Caco-2 (cell line): ENCODE measurements at regions not wholly inside any gene's neighbourhood (a gene's known extent, or its start where the extent isn't known, plus 50 kb on each side); places are given as distances from the start of the nearest gene placed in this dataset.

Source experiments
- BruUV-seq: library from RNA; stranded (reverse); fragments of 400-500 nt; replicated peaks from 2 replicates; lab custom pipeline; 2021; lab: Mats Ljungman, UMichigan
- CTCF ChIA-PET: fragments of 300-600 bp; sonication (Branson Sonifier 250); formaldehyde crosslinking; loops from one replicate; lab custom pipeline; 2022; ENCODE audit warnings: antibody characterized with exemption; lab: Charles Lee
- POLR2A ChIA-PET: fragments of 300-600 bp; sonication (Branson Sonifier 250); formaldehyde crosslinking; loops from one replicate; lab custom pipeline; 2022; ENCODE audit warnings: antibody characterized with exemption; lab: Charles Lee
- DNase-seq, 2 experiments: peaks; one replicate each; pipeline versions ENCODE4 v3.0.0 to v3.0.0-alpha.2; 2020 to 2022
- H3K27me3 ChIP-seq: replicated peaks from 2 replicates; pipeline ENCODE4 v1.6.0; 2011; ENCODE audit warnings: low read length; ENCODE audit not compliant: control insufficient read depth, insufficient read depth
- H3K36me3 ChIP-seq: 2 replicates; pipeline ENCODE4 v1.5.1; 2011; ENCODE audit warnings: low read length; ENCODE audit not compliant: control insufficient read depth, insufficient read depth
- H3K4me1 ChIP-seq: fragments of 250-450 bp; sonication (Bioruptor Pico); 2 replicates; pipeline ENCODE4 v1.5.1; 2020; ENCODE audit warnings: mild to moderate bottlenecking
- H3K4me3 ChIP-seq: 2 replicates; pipeline ENCODE4 v1.5.1; 2011; ENCODE audit warnings: low read depth, mild to moderate bottlenecking, control low read depth, low read length
- H3K9me3 ChIP-seq: fragments of 250-450 bp; sonication (Bioruptor Pico); 2 replicates; pipeline ENCODE4 v1.5.1; 2020; ENCODE audit warnings: mild to moderate bottlenecking, moderate library complexity
- H3K27ac Mint-ChIP-seq: one replicate; pipeline ENCODE4 v1.8.0; 2022; ENCODE audit warnings: mixed read lengths; ENCODE audit not compliant: unreplicated experiment
- H3K27me3 Mint-ChIP-seq: one replicate; pipeline ENCODE4 v1.8.0; 2022; ENCODE audit warnings: mixed read lengths; ENCODE audit not compliant: insufficient read depth, unreplicated experiment
- H3K36me3 Mint-ChIP-seq: one replicate; pipeline ENCODE4 v1.8.0; 2022; ENCODE audit warnings: mild to moderate bottlenecking, mixed read lengths; ENCODE audit not compliant: insufficient read depth, unreplicated experiment
- H3K4me1 Mint-ChIP-seq: one replicate; pipeline ENCODE4 v1.8.0; 2022; ENCODE audit warnings: low read depth, mixed read lengths; ENCODE audit not compliant: unreplicated experiment
- H3K4me3 Mint-ChIP-seq: one replicate; pipeline ENCODE4 v1.8.0; 2022; ENCODE audit warnings: mild to moderate bottlenecking, moderate library complexity, mixed read lengths; ENCODE audit not compliant: unreplicated experiment
- H3K9me3 Mint-ChIP-seq: one replicate; pipeline ENCODE4 v1.8.0; 2022; ENCODE audit warnings: mixed read lengths; ENCODE audit not compliant: unreplicated experiment
- intact Hi-C: fragments of 100-400 bp; cut with micrococcal nuclease; formaldehyde crosslinking; loops from one replicate; pipeline ENCODE4 v1.10.0; 2022; ENCODE audit not compliant: unreplicated experiment
- TF ChIP-seq, protein P1 (sequence below), 2 experiments: fragments of 200-600 bp in 1 of 2; IDR thresholded peaks; 1 replicate in 1 of 2; 2 replicates in 1 of 2; pipeline versions ENCODE4 v1.5.1 to v1.8.0; 2011 to 2022; ENCODE audit warnings: antibody characterized with exemption in 1 of 2, control low read depth in 1 of 2, inconsistent platforms in 1 of 2, low read depth in 1 of 2, low read length in 1 of 2, mild to moderate bottlenecking in 1 of 2, moderate library complexity in 1 of 2; ENCODE audit not compliant: insufficient read depth in 1 of 2, severe bottlenecking in 1 of 2, unreplicated experiment in 1 of 2

DNA sequence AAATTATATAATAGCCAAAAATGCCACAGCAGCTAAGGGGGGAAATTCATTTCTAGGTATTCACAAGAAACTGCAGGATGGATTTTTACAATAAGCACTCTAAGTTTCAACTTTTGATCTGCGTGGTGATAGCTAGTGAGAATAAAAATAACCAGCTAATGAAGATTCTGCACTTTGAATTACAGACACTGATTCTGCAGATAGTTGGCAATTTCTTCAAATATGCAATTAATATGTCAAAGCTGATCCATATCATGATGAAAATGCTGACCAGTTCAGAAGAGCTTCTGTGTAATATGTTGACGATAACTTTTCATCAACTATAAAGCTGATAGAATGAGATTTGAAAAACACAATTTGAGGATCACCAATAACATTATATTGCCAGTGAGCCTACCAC, 1272.9 kb downstream of the EFNB2 start:
- TF ChIP-seq, protein P1, sequence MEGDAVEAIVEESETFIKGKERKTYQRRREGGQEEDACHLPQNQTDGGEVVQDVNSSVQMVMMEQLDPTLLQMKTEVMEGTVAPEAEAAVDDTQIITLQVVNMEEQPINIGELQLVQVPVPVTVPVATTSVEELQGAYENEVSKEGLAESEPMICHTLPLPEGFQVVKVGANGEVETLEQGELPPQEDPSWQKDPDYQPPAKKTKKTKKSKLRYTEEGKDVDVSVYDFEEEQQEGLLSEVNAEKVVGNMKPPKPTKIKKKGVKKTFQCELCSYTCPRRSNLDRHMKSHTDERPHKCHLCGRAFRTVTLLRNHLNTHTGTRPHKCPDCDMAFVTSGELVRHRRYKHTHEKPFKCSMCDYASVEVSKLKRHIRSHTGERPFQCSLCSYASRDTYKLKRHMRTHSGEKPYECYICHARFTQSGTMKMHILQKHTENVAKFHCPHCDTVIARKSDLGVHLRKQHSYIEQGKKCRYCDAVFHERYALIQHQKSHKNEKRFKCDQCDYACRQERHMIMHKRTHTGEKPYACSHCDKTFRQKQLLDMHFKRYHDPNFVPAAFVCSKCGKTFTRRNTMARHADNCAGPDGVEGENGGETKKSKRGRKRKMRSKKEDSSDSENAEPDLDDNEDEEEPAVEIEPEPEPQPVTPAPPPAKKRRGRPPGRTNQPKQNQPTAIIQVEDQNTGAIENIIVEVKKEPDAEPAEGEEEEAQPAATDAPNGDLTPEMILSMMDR (IDR thresholded peaks at IDR 0.05; ENCODE audit: insufficient read depth in 1 of 2, low read depth in 1 of 2, low read length in 1 of 2, severe bottlenecking in 1 of 2, unreplicated experiment in 1 of 2): no peak

DNA sequence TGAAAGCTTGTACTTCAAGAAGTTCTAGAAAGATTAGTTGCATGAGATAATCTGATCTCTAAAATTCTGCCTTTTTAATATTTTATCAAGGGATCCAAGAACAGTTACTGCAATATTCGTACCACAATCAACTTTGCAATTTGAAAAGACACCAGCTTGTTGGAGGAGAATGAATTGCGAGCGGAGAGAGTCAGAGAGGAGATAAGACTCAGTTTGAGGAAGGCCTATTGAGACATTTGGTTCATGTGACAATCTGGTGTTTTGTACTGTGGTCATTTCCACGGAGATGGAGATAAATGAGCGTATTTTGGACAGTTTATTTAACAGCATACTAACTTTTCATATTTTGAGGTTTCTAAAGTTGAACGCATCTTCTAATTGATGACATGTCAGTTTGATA, 1276.0 kb downstream of the EFNB2 start:
- TF ChIP-seq, protein P1 (IDR thresholded peaks at IDR 0.05; ENCODE audit: insufficient read depth in 1 of 2, low read depth in 1 of 2, low read length in 1 of 2, severe bottlenecking in 1 of 2, unreplicated experiment in 1 of 2): no peak
- Mint-ChIP-seq H3K4me1 (no peaks in the 10 kb centered on the region), H3K36me3 (no peaks in the 10 kb centered on the region), H3K9me3 (no peaks in the 10 kb centered on the region), H3K27me3 (no peaks in the 10 kb centered on the region), H3K27ac (no peak overlapping the region), H3K4me3 (no peak overlapping the region)
- intact Hi-C loops: no loop called here
- no TSS peak for BruUV-seq
- ChIA-PET POLR2A (no interaction called here), CTCF (no interaction called here)
- no peaks in the 10 kb centered on the region for H3K27me3 ChIP-seq
- H3K36me3 ChIP-seq: no peaks in the 10 kb centered on the region
- no peak overlapping the region for H3K4me3 ChIP-seq
- H3K4me1 ChIP-seq: no peaks in the 10 kb centered on the region
- DNase-seq: no peak
- H3K9me3 ChIP-seq: no peaks in the 10 kb centered on the region

More for the DNA sequence above, 1272.9 kb downstream of the EFNB2 start:
- intact Hi-C loops: no loop called here
- Mint-ChIP-seq H3K4me3 (no peak overlapping the region), H3K4me1 (no peaks in the 10 kb centered on the region), H3K27ac (no peak overlapping the region), H3K36me3 (no peaks in the 10 kb centered on the region), H3K27me3 (no peaks in the 10 kb centered on the region), H3K9me3 (no peaks in the 10 kb centered on the region)
- Histone ChIP-seq H3K36me3 (no peaks in the 10 kb centered on the region), H3K4me3 (no peak overlapping the region), H3K4me1 (no peaks in the 10 kb centered on the region), H3K27me3 (no peaks in the 10 kb centered on the region), H3K9me3 (no peaks in the 10 kb centered on the region)
- POLR2A ChIA-PET: no interaction called here
- DNase-seq: no peak
- BruUV-seq: no TSS peak
- CTCF ChIA-PET: no interaction called here

DNA sequence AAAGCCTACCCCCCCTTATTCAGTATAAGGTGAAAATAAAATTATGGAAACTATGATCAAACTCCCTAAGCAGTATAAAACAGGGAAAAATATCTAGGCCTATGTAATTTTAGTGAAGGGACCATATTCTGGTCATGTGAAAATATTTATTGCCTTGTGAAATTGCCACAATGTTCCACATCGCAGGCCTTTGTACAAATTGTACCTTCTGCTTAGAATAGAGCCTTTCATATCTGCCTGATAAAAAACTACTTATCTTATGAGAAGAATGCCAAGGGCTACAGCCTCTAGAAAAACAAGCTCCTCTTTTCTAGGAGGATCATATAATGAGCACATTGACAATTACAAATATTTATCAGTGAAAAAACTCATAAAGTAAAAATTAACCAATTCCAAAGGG, 1280.0 kb downstream of the EFNB2 start:
- Histone ChIP-seq H3K4me3 (no peak overlapping the region), H3K9me3 (no peaks in the 10 kb centered on the region), H3K27me3 (no peaks in the 10 kb centered on the region), H3K36me3 (no peaks in the 10 kb centered on the region), H3K4me1 (no peaks in the 10 kb centered on the region)
- no peak overlapping the region for H3K4me3 Mint-ChIP-seq
- no peaks in the 10 kb centered on the region for H3K9me3 Mint-ChIP-seq
- TF ChIP-seq, protein P1 (IDR thresholded peaks at IDR 0.05; ENCODE audit: insufficient read depth in 1 of 2, low read depth in 1 of 2, low read length in 1 of 2, severe bottlenecking in 1 of 2, unreplicated experiment in 1 of 2): no peak
- no peak for DNase-seq
- H3K36me3 Mint-ChIP-seq: no peaks in the 10 kb centered on the region
- H3K27me3 Mint-ChIP-seq: no peaks in the 10 kb centered on the region
- intact Hi-C loops: no loop called here
- no peak overlapping the region for H3K27ac Mint-ChIP-seq
- ChIA-PET POLR2A (no interaction called here), CTCF (no interaction called here)
- no TSS peak for BruUV-seq
- H3K4me1 Mint-ChIP-seq: no peaks in the 10 kb centered on the region
